ENCODE measurements at regions not wholly inside any gene's neighbourhood (a gene's known extent, or its start where the extent isn't known, plus 50 kb on each side); places are given as distances from the start of the nearest gene placed in this dataset.

- DNase-seq (ENCODE audit: low read depth), result no peak
These were observed 130.0 kb upstream of the TMEM72 start for GRCh38 chr10:44781131-44781530.

- DNase-seq (ENCODE audit: low read depth), result no peak
These were observed 124.8 kb upstream of the TMEM72 start for GRCh38 chr10:44786286-44786850.

DNA sequence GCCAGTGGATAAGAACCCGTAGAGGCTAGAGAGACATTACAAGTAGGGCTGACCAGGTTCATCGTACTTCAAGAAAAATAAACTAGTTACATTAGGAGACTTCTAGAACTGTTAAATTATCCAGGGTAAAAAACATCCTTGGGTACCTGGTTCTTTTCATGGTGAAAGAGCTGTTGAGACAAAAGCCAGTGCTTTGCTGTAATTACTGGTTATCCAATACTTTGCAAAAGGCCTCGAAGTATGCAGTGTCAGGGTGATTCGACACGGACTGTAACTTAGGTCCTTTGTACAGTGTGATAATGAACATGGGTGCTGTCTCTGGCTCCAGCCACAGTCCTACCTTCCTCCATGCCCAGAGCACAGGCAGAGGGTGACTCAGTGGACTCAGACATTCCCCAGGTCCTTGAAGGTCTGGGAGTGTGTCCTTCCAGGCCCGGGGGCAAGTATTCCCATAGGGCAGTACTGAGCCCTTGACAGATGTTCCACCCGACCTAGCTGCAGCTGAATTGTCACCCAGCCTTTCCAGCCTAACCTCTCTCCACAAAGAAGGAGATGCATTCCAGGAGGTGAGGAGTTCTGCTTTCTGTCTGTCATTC lies 123.6 kb upstream of the TMEM72 start:
- DNase-seq (ENCODE audit: low read depth), result no peak

DNA sequence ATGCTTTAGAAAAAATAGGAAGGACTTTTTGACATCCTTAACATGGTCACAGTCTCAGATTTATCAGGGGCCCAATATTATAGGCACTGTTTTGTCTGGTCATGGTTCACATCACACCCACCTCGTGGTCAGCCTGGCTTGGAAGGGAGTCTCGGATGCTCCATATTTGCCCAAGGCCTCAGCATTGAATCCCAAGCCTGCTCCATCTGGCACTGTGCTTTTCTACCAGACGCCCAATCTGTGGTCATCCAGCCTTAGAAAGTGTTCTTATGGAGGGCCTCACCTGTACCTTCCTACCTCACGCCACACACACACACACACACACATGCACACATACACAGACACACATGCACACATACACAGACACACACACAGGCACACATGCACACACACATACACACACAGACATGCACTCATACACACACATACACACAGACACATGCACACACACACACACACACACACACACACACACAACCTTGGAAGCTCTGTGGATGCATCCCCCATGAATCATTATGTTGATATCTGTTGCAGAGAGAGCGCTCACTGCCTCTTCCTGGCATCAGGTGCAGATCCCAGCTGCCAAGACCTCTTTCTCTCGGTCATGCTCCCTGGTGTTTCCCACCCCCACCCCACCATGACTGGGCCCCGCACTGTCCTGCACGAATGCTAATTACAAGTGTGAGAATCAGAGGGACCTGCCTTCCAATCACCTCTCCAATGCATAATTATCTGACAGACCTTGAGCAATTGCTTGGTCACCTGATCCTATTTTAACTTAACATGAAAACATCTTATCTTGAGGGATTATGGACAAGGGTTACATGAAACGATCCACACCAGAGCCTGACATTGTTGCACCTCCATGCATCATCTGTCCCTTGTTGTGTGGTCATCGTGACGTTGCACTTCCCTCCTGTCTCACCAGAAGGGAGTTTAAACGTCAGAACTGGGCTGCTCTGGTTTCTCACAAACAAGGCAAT lies 122.7 kb upstream of the TMEM72 start:
- DNase-seq (ENCODE audit: low read depth), result no peak

DNA sequence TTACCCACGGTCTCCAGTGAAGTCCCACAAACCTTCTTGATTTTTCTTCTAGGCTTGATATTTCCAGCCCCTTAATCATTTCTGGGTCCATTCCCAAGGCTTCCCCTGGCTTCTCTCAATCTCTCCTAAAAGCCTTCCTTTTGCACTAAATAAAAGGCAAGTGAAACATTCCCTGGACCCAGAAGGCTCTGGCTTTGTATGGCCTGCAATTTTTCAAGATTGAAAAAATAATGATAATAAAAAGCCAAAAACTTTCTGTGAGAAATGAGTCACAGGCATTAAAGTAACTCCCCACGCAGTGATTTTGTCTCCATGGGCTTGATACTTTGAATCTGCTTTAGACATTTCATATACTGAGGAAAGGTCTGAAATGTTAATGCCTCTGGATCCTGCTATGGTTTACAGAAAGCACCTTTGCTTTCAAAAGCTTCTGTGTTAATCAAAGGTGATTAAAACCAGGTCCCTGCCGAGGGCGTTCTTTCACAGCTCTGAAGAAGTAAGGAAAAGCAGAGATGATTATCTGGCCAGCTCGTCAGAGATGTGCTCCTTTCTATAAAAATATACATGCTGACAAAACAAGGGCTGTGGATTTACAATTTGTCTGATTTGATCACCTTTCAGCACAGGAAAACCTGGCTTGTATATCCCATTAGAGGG lies 118.9 kb upstream of the TMEM72 start:
- DNase-seq (ENCODE audit: low read depth), result no peak

- no peak for DNase-seq (ENCODE audit: low read depth)
These were observed 111.2 kb upstream of the TMEM72 start for GRCh38 chr10:44799966-44800365.

GRCh38 chr10:44801383-44802327 lies 109.5 kb upstream of the TMEM72 start:
- no peak for DNase-seq (ENCODE audit: low read depth)

DNA sequence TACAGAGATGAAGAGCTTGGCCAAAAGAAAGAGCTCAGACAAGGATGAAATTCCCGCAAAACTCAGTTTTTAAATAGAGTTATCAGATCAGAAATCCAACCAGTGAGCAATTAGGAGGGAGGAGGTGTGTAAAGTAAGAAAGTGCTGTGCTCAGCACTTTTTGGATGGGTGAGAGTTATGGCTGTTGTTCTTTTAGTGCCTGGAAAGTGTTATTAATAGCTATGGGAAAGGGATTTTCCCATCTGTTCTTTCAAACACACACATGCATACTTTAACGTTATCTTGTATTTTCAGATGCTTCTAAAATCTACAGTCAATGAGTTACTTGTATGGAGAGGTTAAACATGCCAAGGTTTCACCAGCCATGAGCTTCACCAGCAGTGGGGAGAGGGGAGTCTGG lies 107.3 kb upstream of the TMEM72 start:
- DNase-seq (ENCODE audit: low read depth), result no peak

DNA sequence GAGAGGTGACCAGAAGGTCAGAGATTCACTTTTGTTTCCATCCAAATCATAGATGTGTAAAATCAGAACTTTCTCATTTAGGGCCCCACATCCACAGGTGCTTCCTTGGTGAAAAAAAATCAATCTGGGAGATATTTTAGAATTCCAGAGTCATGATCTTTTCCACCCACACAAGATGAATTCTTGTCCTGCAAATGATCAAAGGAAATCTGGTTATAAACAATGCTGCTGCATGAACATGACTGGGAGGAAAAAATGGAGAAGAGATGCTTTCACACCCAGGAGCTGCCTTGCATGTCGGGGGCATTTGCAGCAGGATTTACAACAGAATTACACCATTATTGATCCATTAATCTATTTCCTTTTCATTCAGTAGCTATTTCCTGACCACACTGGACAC lies 106.5 kb upstream of the TMEM72 start:
- DNase-seq (ENCODE audit: low read depth), result no peak

DNA sequence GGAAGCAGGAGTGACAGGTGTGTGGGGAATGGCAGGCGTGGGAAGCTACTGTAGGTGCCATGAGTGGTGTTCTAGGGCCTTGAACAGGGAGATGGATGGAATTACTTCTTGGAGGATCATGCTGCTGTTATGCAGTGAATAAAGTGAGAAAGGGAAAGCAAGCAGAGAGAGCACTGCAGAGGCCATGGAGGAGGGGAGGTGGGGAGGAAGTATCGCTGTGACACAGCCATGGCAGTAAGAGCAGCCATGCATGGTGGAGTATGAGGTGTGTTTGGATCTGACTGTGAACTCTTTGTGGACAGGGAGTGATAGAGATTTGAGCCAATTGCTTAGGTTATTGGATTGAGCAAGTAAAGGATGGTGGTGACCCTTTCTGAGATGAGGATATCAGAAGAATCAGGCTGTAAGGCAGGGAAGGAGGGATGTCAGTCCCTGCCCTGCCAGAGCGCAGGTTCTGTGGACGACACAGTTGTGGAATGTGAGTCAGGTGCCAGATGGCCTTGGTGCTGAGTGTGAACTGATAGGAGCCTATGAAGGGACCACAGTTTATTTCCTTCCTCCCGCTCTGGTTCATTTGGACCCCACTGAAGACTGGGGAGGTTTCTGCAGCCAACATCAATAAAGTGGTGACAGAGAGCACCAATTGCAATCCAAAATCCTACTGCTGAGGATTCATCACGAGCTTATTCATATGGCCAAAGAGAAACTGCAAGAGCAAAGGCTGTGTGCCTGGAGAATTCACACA lies 105.5 kb upstream of the TMEM72 start:
- no peak for DNase-seq (ENCODE audit: low read depth)

GRCh38 chr10:44806950-44807349 lies 104.2 kb upstream of the TMEM72 start:
- no peak for DNase-seq (ENCODE audit: low read depth)

GRCh38 chr10:44807451-44807850 lies 103.7 kb upstream of the TMEM72 start:
- no peak for DNase-seq (ENCODE audit: low read depth)

- no peak for DNase-seq (ENCODE audit: low read depth)
These were observed 101.5 kb upstream of the TMEM72 start for GRCh38 chr10:44809647-44810046.

GRCh38 chr10:44811072-44811471 lies 100.1 kb upstream of the TMEM72 start:
- no peak for DNase-seq (ENCODE audit: low read depth)

DNA sequence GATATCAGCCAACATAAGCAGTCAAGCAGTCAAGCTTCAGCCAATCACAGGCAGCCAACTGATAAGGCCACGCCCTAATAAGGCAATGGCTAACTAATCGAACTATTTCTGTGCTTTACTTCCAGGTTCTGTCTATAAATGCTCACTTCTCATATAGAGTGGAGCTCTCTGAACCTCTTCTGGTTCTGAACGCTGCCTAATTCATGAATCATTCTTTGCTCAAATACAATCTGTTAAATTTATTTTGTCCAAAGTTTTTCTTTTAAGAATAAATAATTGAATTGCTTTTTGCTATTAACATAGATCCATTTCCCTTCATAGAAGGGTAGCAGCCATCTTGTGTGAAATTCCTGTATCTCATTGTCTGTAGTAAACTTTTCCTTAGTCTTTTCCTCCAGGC lies 97.9 kb upstream of the TMEM72 start:
- no peak for DNase-seq (ENCODE audit: low read depth)

DNA sequence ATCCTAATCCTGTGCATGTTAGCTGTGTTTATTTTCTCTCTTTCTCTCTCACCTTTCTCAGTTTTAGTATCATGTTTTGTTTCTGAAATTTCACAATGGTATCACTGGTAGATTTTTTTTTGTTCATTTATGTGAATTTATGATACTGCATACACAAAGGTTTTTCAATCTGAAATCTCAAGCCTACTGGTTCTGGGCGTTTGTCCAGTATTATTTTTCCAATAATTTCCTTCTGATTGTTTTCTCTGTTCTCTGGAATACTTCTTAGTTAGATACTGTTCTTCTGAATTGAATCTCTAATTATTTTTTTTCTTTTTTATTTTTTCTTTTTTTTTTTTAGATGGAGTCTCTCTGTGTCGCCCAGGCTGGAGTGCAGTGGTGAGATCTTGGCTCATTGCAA lies 96.2 kb upstream of the TMEM72 start:
- DNase-seq (ENCODE audit: low read depth), result no peak

DNA sequence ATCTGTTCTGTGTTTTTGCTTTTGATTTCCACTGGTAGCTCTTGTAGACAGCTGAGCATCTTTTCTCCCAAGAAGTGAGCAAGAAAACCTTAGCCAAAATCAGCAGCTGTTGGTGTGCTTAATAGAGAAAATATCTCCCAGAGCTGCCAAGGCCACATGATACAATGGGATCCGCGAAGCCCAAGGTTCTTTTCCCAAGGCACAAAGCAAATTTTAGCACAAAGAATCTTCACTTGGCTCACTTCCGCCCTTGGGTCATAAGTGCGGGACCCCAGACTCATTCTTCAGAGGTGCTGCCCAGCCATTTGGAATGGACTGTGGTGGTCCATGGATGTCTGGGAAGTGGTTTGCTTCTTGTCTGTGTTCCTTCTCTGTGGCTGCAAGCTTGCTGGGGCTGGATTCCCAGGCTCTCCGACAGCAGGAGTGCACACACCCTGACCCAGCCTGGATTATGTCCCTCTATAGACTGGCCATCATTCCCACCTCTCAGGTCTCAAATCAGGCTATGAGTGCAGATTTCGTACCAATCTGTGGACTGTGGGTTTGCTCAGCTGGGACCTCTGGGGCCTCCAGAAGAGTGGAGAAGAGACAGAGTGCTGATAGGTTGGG lies 93.0 kb upstream of the TMEM72 start:
- no peak for DNase-seq (ENCODE audit: low read depth)

DNA sequence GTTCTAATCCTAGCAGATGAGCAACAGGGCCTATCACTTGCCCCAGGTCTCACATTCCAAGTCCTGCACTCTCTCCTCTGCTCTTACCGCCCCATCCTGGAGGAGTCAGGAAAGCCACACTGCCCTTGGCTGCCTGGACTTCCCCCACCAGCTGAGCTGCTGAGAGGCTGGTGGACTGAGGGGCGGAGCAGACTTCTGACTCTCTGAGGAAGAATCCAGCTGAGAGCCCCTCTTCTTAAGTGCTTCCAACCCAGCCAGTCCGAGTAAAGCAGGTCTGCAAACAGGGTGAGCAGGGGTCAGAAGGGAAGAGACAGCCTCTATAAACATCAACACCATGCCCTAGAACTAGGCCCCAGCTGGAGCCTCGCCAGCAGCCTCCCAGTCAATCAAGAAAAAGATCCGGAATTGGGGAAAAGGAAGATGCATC lies 92.4 kb upstream of the TMEM72 start:
- no peak for DNase-seq (ENCODE audit: low read depth)

GRCh38 chr10:44820094-44820493 lies 91.0 kb upstream of the TMEM72 start:
- DNase-seq (ENCODE audit: low read depth), result no peak

GRCh38 chr10:44821290-44821689 lies 89.8 kb upstream of the TMEM72 start:
- DNase-seq (ENCODE audit: low read depth), result no peak

Measured in activated gamma-delta T cell treated with anti-CD3 and anti-CD28 coated beads, Interleukin-2, amount 50 U/mL, for 16 hours (primary cell).